Ovary (tissue), 3 donors: ENCODE measurements at regions not wholly inside any gene's neighbourhood (a gene's known extent, or its start where the extent isn't known, plus 50 kb on each side); places are given as distances from the start of the nearest gene placed in this dataset.

Experiments
- EP300 ChIP-seq: sonication (generic); formaldehyde crosslinking; IDR thresholded peaks from one replicate; pipeline ENCODE4 v1.6.1; 2017; ENCODE audit warnings: antibody characterized with exemption
- TF ChIP-seq, protein P1 (sequence below), 3 donors: fragments of 450-650 bp in 2 of 3; fragments of 200-600 bp in 1 of 3; IDR thresholded peaks; one replicate each; pipeline versions ENCODE4 v1.5.1 to v1.8.0; 2016 to 2022; ENCODE audit warnings: antibody characterized with exemption in 3 of 3, mild to moderate bottlenecking in 1 of 3
- donor health status: DM: no; HTN: no; CAD: no.

DNA sequence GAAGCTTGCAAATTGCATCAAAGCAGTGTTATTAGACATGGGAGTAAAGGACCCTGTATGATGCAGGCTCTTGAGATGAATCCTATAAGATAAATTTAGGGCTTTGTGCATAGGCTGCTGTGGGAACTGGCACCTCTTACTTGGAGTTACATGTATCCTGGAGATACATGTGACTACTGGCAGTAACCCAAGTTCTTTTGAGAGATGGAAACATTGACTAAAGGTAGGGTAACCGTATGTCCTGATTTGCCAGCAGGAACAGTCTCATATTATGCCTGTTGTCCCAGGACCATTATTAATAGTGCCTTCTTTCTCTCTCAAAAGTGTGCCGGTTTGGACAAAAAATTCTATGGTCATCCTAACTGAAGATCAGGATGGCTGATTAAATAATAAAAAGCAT, 195.4 kb downstream of the LACC1 start:
- TF ChIP-seq EP300 = no peak
- TF ChIP-seq, protein P1, sequence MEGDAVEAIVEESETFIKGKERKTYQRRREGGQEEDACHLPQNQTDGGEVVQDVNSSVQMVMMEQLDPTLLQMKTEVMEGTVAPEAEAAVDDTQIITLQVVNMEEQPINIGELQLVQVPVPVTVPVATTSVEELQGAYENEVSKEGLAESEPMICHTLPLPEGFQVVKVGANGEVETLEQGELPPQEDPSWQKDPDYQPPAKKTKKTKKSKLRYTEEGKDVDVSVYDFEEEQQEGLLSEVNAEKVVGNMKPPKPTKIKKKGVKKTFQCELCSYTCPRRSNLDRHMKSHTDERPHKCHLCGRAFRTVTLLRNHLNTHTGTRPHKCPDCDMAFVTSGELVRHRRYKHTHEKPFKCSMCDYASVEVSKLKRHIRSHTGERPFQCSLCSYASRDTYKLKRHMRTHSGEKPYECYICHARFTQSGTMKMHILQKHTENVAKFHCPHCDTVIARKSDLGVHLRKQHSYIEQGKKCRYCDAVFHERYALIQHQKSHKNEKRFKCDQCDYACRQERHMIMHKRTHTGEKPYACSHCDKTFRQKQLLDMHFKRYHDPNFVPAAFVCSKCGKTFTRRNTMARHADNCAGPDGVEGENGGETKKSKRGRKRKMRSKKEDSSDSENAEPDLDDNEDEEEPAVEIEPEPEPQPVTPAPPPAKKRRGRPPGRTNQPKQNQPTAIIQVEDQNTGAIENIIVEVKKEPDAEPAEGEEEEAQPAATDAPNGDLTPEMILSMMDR (IDR thresholded peaks at IDR 0.05) = no peak
